ENCODE measurements at regions not wholly inside any gene's neighbourhood (a gene's known extent, or its start where the extent isn't known, plus 50 kb on each side); places are given as distances from the start of the nearest gene placed in this dataset.
"Not testable (repeated sequence)": the region's sequence is repeated elsewhere in the genome, so short reads cannot be mapped to it uniquely, and the experiment has no call there.

GRCh38 chr5:116750631-116751580 lies 176.3 kb upstream of the SEMA6A start:
- DNase-seq: no peak

- no peak for DNase-seq
Observed at GRCh38 chr5:116747881-116748280, 173.3 kb upstream of the SEMA6A start.

DNA sequence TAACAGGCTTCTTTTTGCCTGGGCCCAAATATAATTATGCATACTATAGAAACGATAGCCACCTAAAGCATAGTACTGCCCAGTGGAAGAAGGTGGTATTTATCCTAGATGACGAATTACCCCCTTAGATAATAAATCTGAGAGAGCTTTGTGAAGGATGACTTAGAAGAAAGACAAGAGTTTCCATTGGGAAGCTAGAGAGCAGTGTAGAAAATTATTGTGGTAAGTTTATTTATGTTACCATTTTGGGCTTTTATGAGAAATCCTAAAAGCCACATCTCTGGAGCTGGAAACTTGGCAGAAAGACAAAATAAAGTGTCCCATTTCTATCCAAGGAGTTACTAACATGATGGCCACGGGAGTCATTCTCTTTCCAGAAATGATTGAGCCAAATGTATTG lies 172.0 kb upstream of the SEMA6A start:
- DNase-seq: no peak

DNA sequence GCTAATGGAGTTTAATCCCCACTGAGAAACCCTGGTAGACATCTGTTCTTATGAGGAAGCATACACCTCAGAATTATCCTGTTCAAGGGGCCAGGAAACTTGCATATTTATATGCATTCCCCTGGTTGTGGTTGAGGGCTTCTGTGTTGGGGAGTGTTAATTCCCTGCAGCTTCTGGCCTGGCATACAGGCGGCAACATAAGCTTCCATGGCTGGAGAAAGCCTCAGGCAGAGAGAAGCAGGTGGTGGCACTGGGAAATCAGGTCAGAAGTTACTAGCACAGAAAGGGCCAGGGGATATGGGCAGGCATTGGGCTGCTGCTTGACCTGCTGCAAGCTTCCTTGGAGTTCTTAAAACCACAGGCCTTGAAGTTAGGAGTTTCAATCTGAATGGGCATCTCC lies 166.1 kb upstream of the SEMA6A start:
- DNase-seq: no peak

- DNase-seq: no peak
Observed at GRCh38 chr5:116739571-116739970, 164.9 kb upstream of the SEMA6A start.

DNA sequence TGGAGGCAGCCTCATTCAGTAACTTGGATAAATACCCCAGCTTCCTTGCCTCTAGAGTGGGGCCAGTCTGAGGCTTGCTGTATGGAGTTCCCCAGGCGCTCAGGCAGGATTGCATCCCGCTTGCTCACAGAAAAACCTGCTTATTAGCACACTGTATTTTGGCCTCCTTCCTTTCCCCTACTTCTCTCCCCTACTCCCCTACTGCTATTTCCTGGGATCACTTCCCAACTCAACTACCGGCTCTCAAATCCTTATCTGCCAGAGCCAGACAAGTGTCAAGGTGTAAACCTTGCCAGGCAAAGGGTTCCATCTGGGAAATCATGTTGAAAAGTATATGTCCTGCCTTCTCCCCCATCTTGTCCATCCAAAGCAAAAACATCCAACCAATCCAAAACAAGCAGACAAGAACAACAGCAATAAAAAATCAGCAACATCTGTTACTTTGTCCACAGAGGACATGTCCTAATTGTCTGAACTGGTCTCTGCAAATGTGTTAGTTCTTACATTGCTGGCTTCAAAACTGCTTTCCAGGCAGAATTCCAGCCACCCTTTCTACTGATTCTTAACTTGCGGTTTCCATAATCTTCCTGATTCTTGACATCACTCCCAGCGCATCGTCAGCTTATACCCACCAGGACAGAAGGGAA lies 164.1 kb upstream of the SEMA6A start:
- DNase-seq: no peak

DNA sequence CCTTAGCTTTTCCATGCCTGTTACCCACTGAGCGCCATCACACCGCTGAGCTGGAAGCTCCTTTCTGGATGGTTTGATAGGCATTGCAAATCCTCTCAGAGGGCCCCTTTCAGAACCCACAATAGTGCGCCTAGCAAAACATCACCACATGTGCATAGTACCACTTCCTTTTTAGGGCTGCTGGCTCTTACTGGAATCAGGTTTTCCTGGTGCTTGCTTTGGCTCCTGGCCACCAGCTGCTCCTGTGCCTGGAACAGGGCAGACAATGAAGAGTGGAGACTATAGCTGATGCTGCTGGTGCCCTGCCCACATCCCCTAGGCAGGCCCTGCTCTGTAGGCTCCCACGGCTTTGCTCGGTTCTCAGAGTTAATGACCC lies 163.6 kb upstream of the SEMA6A start:
- no peak for DNase-seq

GRCh38 chr5:116736671-116737070 lies 162.0 kb upstream of the SEMA6A start:
- DNase-seq: no peak

DNA sequence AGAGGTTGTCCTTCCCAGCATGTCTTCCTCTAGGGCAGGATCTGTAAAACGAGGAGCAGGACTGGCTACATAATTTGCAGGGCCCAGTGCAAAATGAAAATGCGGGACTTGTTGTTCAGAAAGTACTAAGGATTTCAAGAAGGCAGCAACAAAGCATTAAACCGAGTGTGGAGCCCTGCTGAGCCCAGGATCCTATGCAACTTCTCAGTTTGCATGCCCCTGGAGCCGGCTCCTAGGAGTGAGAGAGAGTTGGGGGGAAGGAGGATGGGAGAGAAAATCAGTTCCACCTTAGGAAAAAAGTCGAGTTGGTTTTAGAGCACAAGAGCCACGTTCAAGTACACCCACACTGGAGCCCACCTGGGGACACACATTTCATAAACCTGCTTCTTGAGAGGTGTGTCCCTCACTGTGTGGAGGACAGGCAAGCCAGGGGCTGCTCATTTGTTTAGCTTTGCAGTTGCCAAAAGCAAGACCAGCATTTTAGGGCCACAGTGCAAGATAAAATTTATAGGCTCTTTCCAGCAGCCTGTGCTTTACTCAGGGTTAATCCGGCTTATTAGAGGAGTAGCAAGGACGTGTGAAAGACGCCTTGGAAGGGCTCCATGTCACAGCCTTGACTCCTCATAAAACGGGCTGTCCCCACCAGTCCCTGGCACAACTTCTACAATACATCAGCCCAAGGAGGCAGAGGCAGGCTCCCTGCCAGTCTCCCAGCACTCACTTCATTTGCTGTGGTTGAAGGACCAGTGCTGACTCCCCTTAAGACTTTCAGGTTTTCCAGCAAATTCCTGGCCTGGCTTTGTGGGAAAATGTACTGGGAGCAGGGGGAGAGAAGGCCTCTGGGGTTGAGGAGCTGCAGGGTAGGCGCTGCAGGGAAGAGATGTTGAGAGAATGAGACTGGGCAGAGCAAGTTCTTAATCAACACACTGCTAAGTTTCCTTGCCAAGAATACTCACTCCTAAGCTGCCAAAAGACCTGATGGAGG lies 159.7 kb upstream of the SEMA6A start:
- DNase-seq: no peak

DNA sequence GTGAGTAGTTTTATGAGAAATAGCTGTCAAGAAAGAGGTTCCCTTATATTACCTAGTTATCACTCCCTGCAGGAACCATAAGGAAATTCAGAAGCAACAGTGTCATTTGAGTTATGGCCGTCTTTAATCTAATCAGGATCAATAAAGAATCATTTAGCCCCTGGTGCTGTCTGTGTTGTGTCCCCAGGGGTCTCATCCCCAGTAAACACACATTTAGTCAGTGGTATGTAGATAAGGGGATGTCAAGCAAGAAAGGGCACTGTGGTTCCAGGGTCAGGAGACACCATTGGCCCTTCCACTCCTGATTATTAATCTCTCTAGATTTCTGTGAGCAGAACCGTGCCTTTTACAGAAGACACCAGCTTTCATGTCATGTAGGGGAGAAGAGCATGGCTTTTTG lies 158.0 kb upstream of the SEMA6A start:
- DNase-seq: no peak

DNA sequence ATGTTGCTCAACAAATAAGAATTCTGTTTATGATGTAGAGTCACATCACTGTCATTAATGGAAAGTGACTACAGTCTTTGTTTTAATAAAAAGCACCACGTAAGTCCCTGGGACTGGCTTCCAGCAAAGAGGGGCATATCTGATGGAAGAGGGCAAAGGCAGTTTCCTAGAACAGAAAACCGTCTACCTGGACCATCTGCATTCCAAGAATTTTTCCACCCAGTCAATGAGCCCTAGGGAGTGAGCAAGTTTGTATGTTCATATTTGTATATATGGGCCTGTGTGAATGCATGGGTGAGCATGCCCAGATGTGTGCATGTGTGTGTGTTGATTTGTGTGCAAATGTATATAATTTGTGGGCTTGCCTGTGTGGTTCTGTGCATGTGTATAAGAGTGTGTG lies 156.8 kb upstream of the SEMA6A start:
- no peak for DNase-seq

GRCh38 chr5:116730706-116731105 lies 156.1 kb upstream of the SEMA6A start:
- DNase-seq: no peak

GRCh38 chr5:116730185-116730584 lies 155.6 kb upstream of the SEMA6A start:
- DNase-seq: no peak

GRCh38 chr5:116727248-116727647 lies 152.6 kb upstream of the SEMA6A start:
- DNase-seq: no peak

DNA sequence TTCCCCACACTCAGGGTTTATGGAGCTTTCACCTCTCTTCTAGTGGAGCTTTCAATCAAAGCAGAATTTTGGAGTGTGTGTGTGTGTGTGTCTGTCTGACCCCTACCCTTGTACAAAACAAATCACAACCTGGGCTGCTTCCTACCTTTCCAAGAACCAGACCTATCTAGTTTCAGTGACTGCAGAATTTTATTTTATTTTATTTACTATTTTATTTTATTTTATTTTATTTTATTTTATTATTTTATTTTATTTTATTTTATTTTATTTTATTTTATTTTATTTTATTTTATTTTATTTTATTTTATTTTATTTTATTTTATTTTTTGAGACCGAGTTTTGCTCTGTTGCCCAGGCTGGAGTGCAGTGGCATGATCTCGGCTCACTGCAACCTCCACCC lies 151.6 kb upstream of the SEMA6A start:
- DNase-seq: not testable (repeated sequence)

GRCh38 chr5:116724971-116725370 lies 150.3 kb upstream of the SEMA6A start:
- DNase-seq: no peak

GRCh38 chr5:116722651-116723050 lies 148.0 kb upstream of the SEMA6A start:
- DNase-seq: no peak

- DNase-seq: no peak
Observed at GRCh38 chr5:116719106-116719505, 144.5 kb upstream of the SEMA6A start.

- no peak for DNase-seq
Observed at GRCh38 chr5:116718317-116718716, 143.7 kb upstream of the SEMA6A start.

DNA sequence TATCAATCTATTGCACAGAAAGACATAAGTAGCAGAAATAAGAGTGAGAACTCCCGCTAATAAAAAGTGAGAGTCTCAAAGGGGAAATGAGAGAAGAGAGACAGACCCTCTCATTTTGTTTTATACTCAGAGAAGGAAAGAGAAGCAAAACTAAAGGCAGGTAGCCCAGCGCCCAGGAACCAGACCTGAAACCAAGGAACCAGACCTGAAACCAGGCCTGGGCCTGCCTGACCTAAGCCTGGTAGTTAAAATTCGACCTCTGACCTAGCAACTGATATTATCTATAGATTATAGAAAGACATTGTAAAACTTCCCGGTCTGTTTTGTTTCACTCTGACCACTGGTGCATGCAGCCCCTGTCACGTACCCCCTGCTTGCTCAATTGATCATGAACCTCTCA lies 134.5 kb upstream of the SEMA6A start:
- DNase-seq: no peak

DNA sequence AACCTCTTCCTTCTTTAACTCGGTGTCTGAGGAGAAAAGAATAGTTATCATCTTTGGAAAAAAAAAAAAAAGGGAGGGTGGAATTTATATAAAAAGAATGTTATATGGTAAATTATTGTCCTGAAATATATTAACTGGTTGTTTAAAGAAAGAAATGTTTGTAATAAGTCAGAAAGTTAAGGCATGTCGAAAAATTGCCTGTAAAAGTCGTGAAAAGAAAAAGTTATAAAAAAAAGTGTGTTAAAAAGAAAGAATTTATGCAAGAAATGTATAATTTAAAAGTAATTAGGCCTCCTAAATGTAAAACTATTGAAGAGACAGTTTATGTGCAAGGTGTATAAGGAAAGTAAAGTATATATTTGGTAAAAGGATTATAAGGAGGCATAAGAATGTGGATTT lies 130.5 kb upstream of the SEMA6A start:
- DNase-seq: not testable (repeated sequence)

DNA sequence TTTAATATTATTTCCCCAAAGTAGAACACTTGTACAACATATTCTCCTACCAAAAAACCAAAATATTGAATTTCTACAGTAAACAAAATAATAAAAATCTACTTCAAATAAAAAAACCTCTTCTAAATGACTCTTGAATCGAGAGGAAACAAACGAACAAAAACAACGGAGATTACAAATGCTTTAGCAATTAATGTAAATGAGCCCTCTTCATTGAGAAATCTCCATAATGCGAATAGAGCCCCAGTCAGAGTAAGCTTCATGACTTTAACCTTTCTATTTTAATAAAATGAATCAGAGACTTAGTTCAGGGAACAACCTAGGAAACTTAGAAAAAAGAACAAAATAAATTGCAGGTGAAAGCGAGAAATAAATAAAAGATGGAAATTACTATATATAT lies 129.3 kb upstream of the SEMA6A start:
- no peak for DNase-seq

- no peak for DNase-seq
Observed at GRCh38 chr5:116703328-116703727, 128.7 kb upstream of the SEMA6A start.
